Endothelial cell of umbilical vein (primary cell): ENCODE measurements at regions not wholly inside any gene's neighbourhood (a gene's known extent, or its start where the extent isn't known, plus 50 kb on each side); places are given as distances from the start of the nearest gene placed in this dataset.

Source experiments
- CTCF ChIP-seq, 2 donors: IDR thresholded peaks; 1 replicate in 1 of 2; 2 replicates in 1 of 2; pipeline ENCODE4 v1.5.1; 2011; ENCODE audit warnings: low read length in 2 of 2, mild to moderate bottlenecking in 2 of 2, moderate library complexity in 2 of 2, control low read depth in 1 of 2, inconsistent platforms in 1 of 2, low read depth in 1 of 2; ENCODE audit not compliant: insufficient read depth in 1 of 2; ENCODE audit errors: extremely low read depth in 1 of 2
- EZH2 ChIP-seq: IDR thresholded peaks from 2 replicates; pipeline ENCODE4 v1.6.1; 2012; ENCODE audit warnings: borderline replicate concordance, low read depth, mild to moderate bottlenecking, moderate library complexity, low read length, inconsistent platforms; ENCODE audit not compliant: severe bottlenecking
- FOS ChIP-seq: IDR thresholded peaks from 2 replicates; pipeline ENCODE4 v1.6.1; 2011; ENCODE audit warnings: mild to moderate bottlenecking, low read length, moderate library complexity, borderline replicate concordance; ENCODE audit not compliant: insufficient read depth
- GATA2 ChIP-seq: IDR thresholded peaks from 2 replicates; pipeline ENCODE4 v1.7.0; 2011; ENCODE audit warnings: low read depth, mild to moderate bottlenecking, moderate library complexity, mixed read lengths, low read length; ENCODE audit not compliant: insufficient read length, insufficient read depth
- JUN ChIP-seq: IDR thresholded peaks from 2 replicates; pipeline ENCODE4 v1.6.1; 2011; ENCODE audit warnings: borderline replicate concordance, low read depth; ENCODE audit not compliant: insufficient read length, insufficient read depth
- MAX ChIP-seq: IDR thresholded peaks from 2 replicates; pipeline ENCODE4 v1.6.1; 2011; ENCODE audit not compliant: insufficient read depth, insufficient read length
- POLR2A ChIP-seq: IDR thresholded peaks from 2 replicates; pipeline ENCODE4 v1.6.1; 2012; ENCODE audit warnings: low read depth, mild to moderate bottlenecking, control low read depth, low read length
- POLR2AphosphoS5 ChIP-seq: IDR thresholded peaks from 2 replicates; pipeline ENCODE4 v1.6.1; 2012; ENCODE audit warnings: low read depth, mild to moderate bottlenecking, control low read depth, low read length, moderate library complexity; ENCODE audit not compliant: insufficient read depth

- no peak for TF ChIP-seq POLR2AphosphoS5
- no peak for TF ChIP-seq CTCF (IDR thresholded peaks at IDR 0.05; ENCODE audit: extremely low read depth in 1 of 2, insufficient read depth in 1 of 2, low read depth in 1 of 2, low read length in 2 of 2)
- no peak for TF ChIP-seq EZH2
- no peak for TF ChIP-seq POLR2A
- no peak for TF ChIP-seq MAX
- no peak for TF ChIP-seq JUN
- no peak for TF ChIP-seq FOS
- no peak for TF ChIP-seq GATA2
Observed at GRCh38 chr2:145166731-145167302, 646.9 kb upstream of the ZEB2 start.
